SK-N-SH treated with all-trans-retinoic acid at 6 μM for 48 hours (cell line): ENCODE measurements at regions not wholly inside any gene's neighbourhood (a gene's known extent, or its start where the extent isn't known, plus 50 kb on each side); places are given as distances from the start of the nearest gene placed in this dataset.

ENCODE experiments used
- ATAC-seq: fragments of 200-7000 bp; cut with Tn5 transposase; 3 replicates; pipeline ENCODE4 v1.9.1; 2020; ENCODE audit warnings: mild to moderate bottlenecking, moderate library complexity
- BACH2 ChIP-seq: fragments of 250-450 bp; sonication (Bioruptor Pico); IDR thresholded peaks from 2 replicates; pipeline ENCODE4 v1.9.0; 2021; ENCODE audit warnings: mild to moderate bottlenecking, borderline replicate concordance
- CREB5 ChIP-seq: fragments of 250-450 bp; sonication (Bioruptor Pico); IDR thresholded peaks from 2 replicates; pipeline ENCODE4 v1.5.1; 2020; ENCODE audit warnings: low read depth, mild to moderate bottlenecking, moderate library complexity
- CSDC2 ChIP-seq: fragments of 250-450 bp; sonication (Bioruptor Pico); IDR thresholded peaks from 2 replicates; pipeline ENCODE4 v1.5.0; 2020; ENCODE audit warnings: mild to moderate bottlenecking, moderate library complexity
- CSRNP3 ChIP-seq: fragments of 250-450 bp; sonication (Bioruptor Pico); IDR thresholded peaks from 2 replicates; pipeline ENCODE4 v1.5.1; 2021; ENCODE audit warnings: mild to moderate bottlenecking, moderate library complexity
- ESRRG ChIP-seq: fragments of 250-450 bp; sonication (Bioruptor Pico); IDR thresholded peaks from 2 replicates; pipeline ENCODE4 v1.6.1; 2021; ENCODE audit warnings: mild to moderate bottlenecking
- GLIS3 ChIP-seq: fragments of 250-450 bp; sonication (Bioruptor Pico); IDR thresholded peaks from 2 replicates; pipeline ENCODE4 v1.5.0; 2020; ENCODE audit warnings: mild to moderate bottlenecking, moderate library complexity
- ISL1 ChIP-seq: fragments of 250-450 bp; sonication (Bioruptor Pico); IDR thresholded peaks from 2 replicates; pipeline ENCODE4 v2.1.2; 2022; ENCODE audit warnings: mild to moderate bottlenecking, moderate library complexity
- OSR1 ChIP-seq: fragments of 250-450 bp; sonication (Bioruptor Pico); IDR thresholded peaks from 2 replicates; pipeline ENCODE4 v1.8.0; 2022; ENCODE audit warnings: moderate library complexity, mild to moderate bottlenecking, inconsistent platforms
- PATZ1 ChIP-seq: fragments of 250-450 bp; sonication (Bioruptor Pico); IDR thresholded peaks from 2 replicates; pipeline ENCODE4 v1.8.0; 2020; ENCODE audit warnings: mild to moderate bottlenecking, moderate library complexity, borderline replicate concordance
- POU6F1 ChIP-seq: fragments of 250-450 bp; sonication (Bioruptor Pico); IDR thresholded peaks from 2 replicates; pipeline ENCODE4 v1.8.0; 2021; ENCODE audit warnings: low read depth, mild to moderate bottlenecking, moderate library complexity, borderline replicate concordance
- PPARA ChIP-seq: fragments of 250-450 bp; sonication (Bioruptor Pico); IDR thresholded peaks from 2 replicates; pipeline ENCODE4 v1.5.0; 2020; ENCODE audit warnings: mild to moderate bottlenecking, borderline replicate concordance
- RARB ChIP-seq: fragments of 250-450 bp; sonication (Bioruptor Pico); IDR thresholded peaks from 2 replicates; pipeline ENCODE4 v1.8.0; 2021; ENCODE audit warnings: mild to moderate bottlenecking, moderate library complexity
- SNAI2 ChIP-seq: fragments of 250-450 bp; sonication (Bioruptor Pico); IDR thresholded peaks from 2 replicates; pipeline ENCODE4 v1.5.0; 2020; ENCODE audit warnings: mild to moderate bottlenecking, moderate library complexity
- TCF4 ChIP-seq: fragments of 250-450 bp; sonication (Bioruptor Pico); IDR thresholded peaks from 2 replicates; pipeline ENCODE4 v1.8.0; 2021; ENCODE audit warnings: mild to moderate bottlenecking, moderate library complexity, borderline replicate concordance
- TOX ChIP-seq: fragments of 250-450 bp; sonication (Bioruptor Pico); IDR thresholded peaks from 2 replicates; pipeline ENCODE4 v1.8.0; 2021; ENCODE audit warnings: mild to moderate bottlenecking, moderate library complexity, borderline replicate concordance
- TSHZ2 ChIP-seq: fragments of 250-450 bp; sonication (Bioruptor Pico); IDR thresholded peaks from 2 replicates; pipeline ENCODE4 v1.5.0; 2020; ENCODE audit warnings: mild to moderate bottlenecking, moderate library complexity
- ZC3H10 ChIP-seq: fragments of 250-450 bp; sonication (Bioruptor Pico); IDR thresholded peaks from 2 replicates; pipeline ENCODE4 v1.5.1; 2021; ENCODE audit warnings: mild to moderate bottlenecking, moderate library complexity
- ZFP3 ChIP-seq: fragments of 250-450 bp; sonication (Bioruptor Pico); IDR thresholded peaks from 2 replicates; pipeline ENCODE4 v1.5.0; 2020; ENCODE audit warnings: mild to moderate bottlenecking, moderate library complexity
- ZNF70 ChIP-seq: fragments of 450-650 bp; formaldehyde crosslinking; IDR thresholded peaks from 2 replicates; pipeline ENCODE4 v1.5.0; 2020; ENCODE audit warnings: mild to moderate bottlenecking, moderate library complexity
- ZNF8 ChIP-seq: fragments of 450-650 bp; formaldehyde crosslinking; IDR thresholded peaks from 2 replicates; pipeline ENCODE4 v1.5.0; 2020; ENCODE audit warnings: mild to moderate bottlenecking, moderate library complexity

GRCh38 chr11:33624083-33624482, 76.5 kb downstream of the C11orf91 start:
- TF ChIP-seq PPARA (no peak), TSHZ2 (CRISPR knock-in tag) (no peak), ZC3H10 (CRISPR knock-in tag) (no peak), TOX (no peak), ESRRG (CRISPR knock-in tag) (no peak), ZNF70 (CRISPR knock-in tag) (no peak), TCF4 (CRISPR knock-in tag) (no peak), PATZ1 (CRISPR knock-in tag) (no peak), ISL1 (CRISPR knock-in tag) (no peak), CSDC2 (no peak)
- ATAC-seq = no peak

GRCh38 chr11:33622806-33623205, 77.8 kb downstream of the C11orf91 start:
- no peak for ATAC-seq
- no peak for TF ChIP-seq TCF4 (CRISPR knock-in tag)
- TF ChIP-seq CSDC2 = no peak
- TF ChIP-seq TSHZ2 (CRISPR knock-in tag) = no peak
- no peak for TF ChIP-seq PPARA
- TF ChIP-seq CREB5 (CRISPR knock-in tag) = no peak
- no peak for TF ChIP-seq POU6F1 (CRISPR knock-in tag)
- no peak for TF ChIP-seq OSR1
- TF ChIP-seq RARB (CRISPR knock-in tag) = no peak
- no peak for TF ChIP-seq ZFP3 (CRISPR knock-in tag)
- TF ChIP-seq SNAI2 (CRISPR knock-in tag) = no peak
- TF ChIP-seq ZNF70 (CRISPR knock-in tag) = no peak
- TF ChIP-seq BACH2 (CRISPR knock-in tag) = no peak
- TF ChIP-seq, all 23 proteins: peak for 0

GRCh38 chr11:33622186-33622585, 78.4 kb downstream of the C11orf91 start:
- ATAC-seq = no peak
- no peak for TF ChIP-seq POU6F1 (CRISPR knock-in tag)
- no peak for TF ChIP-seq ZNF8 (CRISPR knock-in tag)
- no peak for TF ChIP-seq ESRRG (CRISPR knock-in tag)
- no peak for TF ChIP-seq CSRNP3 (CRISPR knock-in tag)
- TF ChIP-seq ZC3H10 (CRISPR knock-in tag) = no peak
- TF ChIP-seq SNAI2 (CRISPR knock-in tag) = no peak
- no peak for TF ChIP-seq OSR1
- TF ChIP-seq PPARA = no peak
- no peak for TF ChIP-seq BACH2 (CRISPR knock-in tag)
- TF ChIP-seq CREB5 (CRISPR knock-in tag) = no peak
- no peak for TF ChIP-seq GLIS3 (CRISPR knock-in tag)
- TF ChIP-seq CSDC2 = no peak
